CD4-positive, alpha-beta T cell (primary cell): ENCODE measurements at regions not wholly inside any gene's neighbourhood (a gene's known extent, or its start where the extent isn't known, plus 50 kb on each side); places are given as distances from the start of the nearest gene placed in this dataset.

Experiments used
- ATAC-seq: fragments of 200-7000 bp; cut with Tn5 transposase; one replicate; pipeline ENCODE4 v1.10.0; 2022; ENCODE audit warnings: mild to moderate bottlenecking; ENCODE audit not compliant: poor library complexity
- CTCF ChIA-PET: fragments of 350-600 bp; sonication (Branson Sonifier 250); formaldehyde crosslinking; loops from one replicate; lab custom pipeline; 2021; ENCODE audit warnings: antibody characterized with exemption, inconsistent platforms; lab: Charles Lee
- POLR2A ChIA-PET: fragments of 350-600 bp; sonication (Branson Sonifier 250); formaldehyde crosslinking; loops from one replicate; lab custom pipeline; 2021; ENCODE audit warnings: antibody characterized with exemption, inconsistent platforms; lab: Charles Lee
- DNase-seq, 14 experiments: peaks; one replicate each; pipeline ENCODE4 v3.0.0-alpha.2; 2013 to 2020; ENCODE audit warnings: mixed read lengths in 2 of 14
- H3K27ac ChIP-seq, 2 donors: one replicate each; pipeline versions ENCODE4 v1.5.1 to v1.7.0; 2013; ENCODE audit warnings: low read length in 2 of 2, low read depth in 1 of 2, mild to moderate bottlenecking in 1 of 2
- H3K27me3 ChIP-seq, 2 experiments: 1 replicate in 1 of 2; 2 replicates in 1 of 2; pipeline versions ENCODE4 v1.6.1 to v1.7.0; 2013; ENCODE audit warnings: low read length in 2 of 2, control low read depth in 1 of 2, mild to moderate bottlenecking in 1 of 2, moderate library complexity in 1 of 2; ENCODE audit not compliant: insufficient read depth in 2 of 2, control insufficient read depth in 1 of 2
- H3K36me3 ChIP-seq: one replicate; pipeline ENCODE4 v1.6.1; 2013; ENCODE audit warnings: low read length, control low read depth; ENCODE audit not compliant: insufficient read depth
- H3K4me1 ChIP-seq: one replicate; pipeline ENCODE4 v1.6.1; 2013; ENCODE audit warnings: low read length, control low read depth; ENCODE audit not compliant: insufficient read depth
- H3K4me3 ChIP-seq: one replicate; pipeline ENCODE4 v1.5.1; 2013; ENCODE audit warnings: mild to moderate bottlenecking, low read length, moderate library complexity
- H3K9me3 ChIP-seq, 2 experiments: 1 replicate in 1 of 2; 2 replicates in 1 of 2; pipeline versions ENCODE4 v1.6.1 to v1.7.0; 2013; ENCODE audit warnings: low read length in 2 of 2, mild to moderate bottlenecking in 2 of 2, control low read depth in 1 of 2, moderate library complexity in 1 of 2; ENCODE audit not compliant: control insufficient read depth in 1 of 2, insufficient read depth in 1 of 2
- H3K27ac Mint-ChIP-seq: one replicate; pipeline ENCODE4 v1.8.0; 2020; ENCODE audit warnings: mixed read lengths
- H3K27me3 Mint-ChIP-seq: one replicate; pipeline ENCODE4 v1.8.0; 2021; ENCODE audit warnings: mixed read lengths
- H3K36me3 Mint-ChIP-seq: one replicate; pipeline ENCODE4 v1.8.0; 2021; ENCODE audit warnings: low read depth, mixed read lengths
- H3K4me1 Mint-ChIP-seq: one replicate; pipeline ENCODE4 v1.8.0; 2021; ENCODE audit warnings: low read depth, mixed read lengths
- H3K4me3 Mint-ChIP-seq: one replicate; pipeline ENCODE4 v1.8.0; 2020; ENCODE audit warnings: mild to moderate bottlenecking, mixed read lengths
- H3K9me3 Mint-ChIP-seq: one replicate; pipeline ENCODE4 v1.8.0; 2020; ENCODE audit warnings: mixed read lengths
- CTCF ChIP-seq: fragments of 200-600 bp; IDR thresholded peaks from one replicate; pipeline ENCODE4 v1.8.0; 2022; ENCODE audit warnings: antibody characterized with exemption, mild to moderate bottlenecking
- intact Hi-C, 2 experiments: fragments of 100-400 bp; cut with DNase I in 1 of 2; cut with micrococcal nuclease in 1 of 2; formaldehyde crosslinking; loops; one replicate each; pipeline versions ENCODE4 v1.15.1 to v1.9.0; 2023 to 2025; cut with DNase I, micrococcal nuclease

DNA sequence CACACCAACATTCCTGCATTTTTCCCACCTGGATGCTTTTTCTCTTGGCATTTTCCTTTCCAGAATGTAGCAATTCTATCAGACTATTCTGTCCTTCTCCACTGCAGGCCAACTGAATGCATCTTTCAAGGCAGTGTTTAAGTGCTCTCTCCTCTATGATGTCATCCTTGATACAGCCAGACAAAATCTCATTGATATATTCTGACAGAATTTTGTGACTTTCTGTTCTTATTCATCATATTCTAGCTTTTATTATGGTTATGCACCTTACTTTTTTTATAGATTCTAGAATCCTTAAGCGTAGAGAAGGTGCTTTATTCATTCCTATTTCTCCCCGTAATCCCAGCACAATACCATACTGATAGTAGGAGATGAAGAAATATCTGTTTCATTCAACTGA lies 355.5 kb upstream of the CCNH start:
- POLR2A ChIA-PET: no interaction called here
- CTCF ChIA-PET: no interaction called here

DNA sequence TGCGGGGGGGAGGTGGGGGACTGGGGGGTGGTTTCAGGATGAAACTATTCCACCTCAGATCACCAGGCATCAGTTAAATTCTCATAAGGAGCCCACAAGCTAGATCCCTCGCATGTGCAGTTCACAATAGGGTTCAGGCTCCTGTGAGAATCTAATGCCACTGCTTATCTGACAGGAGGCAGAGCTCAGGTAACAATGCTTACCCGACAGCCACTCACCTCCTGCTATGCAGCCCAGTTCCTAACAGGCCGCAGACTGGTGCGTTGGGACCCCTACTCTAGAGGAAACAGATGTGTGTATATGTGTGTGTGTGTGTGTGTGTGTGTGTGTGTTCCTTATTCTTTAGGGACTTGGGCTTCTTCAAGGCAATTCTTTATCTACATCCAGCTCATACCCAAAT lies 352.3 kb upstream of the CCNH start:
- ChIA-PET CTCF (no interaction called here), POLR2A (no interaction called here)
- Histone ChIP-seq H3K4me1 (no peaks in the 10 kb centered on the region), H3K4me3 (no peak overlapping the region), H3K27ac (no peak overlapping the region), H3K27me3 (peaks cover 0 to 10% of the 10 kb centered on the region in 2 experiments), H3K36me3 (no peaks in the 10 kb centered on the region), H3K9me3 (no peaks in the 10 kb centered on the region)
- H3K27me3 Mint-ChIP-seq: peaks cover 31% of the 10 kb centered on the region
- H3K4me3 Mint-ChIP-seq: no peak overlapping the region
- H3K27ac Mint-ChIP-seq: no peak overlapping the region
- intact Hi-C loops: no loop called here
- H3K9me3 Mint-ChIP-seq: no peaks in the 10 kb centered on the region
- TF ChIP-seq CTCF: no peak
- ATAC-seq (no peak), DNase-seq (no peak)
- H3K36me3 Mint-ChIP-seq: no peaks in the 10 kb centered on the region
- H3K4me1 Mint-ChIP-seq: no peaks in the 10 kb centered on the region

More for the DNA sequence above, 355.5 kb upstream of the CCNH start:
- Histone ChIP-seq H3K9me3 (no peaks in the 10 kb centered on the region), H3K27me3 (peaks cover 0 to 26% of the 10 kb centered on the region in 2 experiments), H3K27ac (no peak overlapping the region), H3K36me3 (no peaks in the 10 kb centered on the region), H3K4me1 (no peaks in the 10 kb centered on the region), H3K4me3 (no peak overlapping the region)
- TF ChIP-seq CTCF: no peak
- Mint-ChIP-seq H3K4me1 (no peaks in the 10 kb centered on the region), H3K27ac (no peak overlapping the region), H3K9me3 (no peaks in the 10 kb centered on the region), H3K36me3 (no peaks in the 10 kb centered on the region), H3K4me3 (no peak overlapping the region), H3K27me3 (peaks cover 32% of the 10 kb centered on the region)
- ATAC-seq: no peak
- intact Hi-C loops: no loop called here
- DNase-seq: no peak

DNA sequence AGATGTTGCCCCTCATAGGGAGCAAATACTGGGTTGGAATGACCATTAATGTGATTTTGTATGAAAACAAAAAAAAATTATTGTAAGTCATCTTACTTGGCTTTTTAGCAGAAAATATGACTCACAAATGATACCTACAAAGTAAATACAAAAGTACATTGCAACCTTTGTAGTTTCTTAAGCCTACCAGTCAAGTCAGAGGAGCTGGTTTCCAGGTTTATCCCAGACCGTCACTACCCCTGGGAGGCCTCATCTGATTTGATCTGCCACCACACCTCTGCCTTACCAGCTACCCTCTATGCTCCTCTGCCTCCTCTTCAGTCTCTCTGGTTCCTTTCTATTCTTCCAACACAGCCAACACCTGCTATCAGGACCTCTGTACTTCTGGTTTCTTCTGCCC lies 349.9 kb upstream of the CCNH start:
- no peaks in the 10 kb centered on the region for H3K36me3 ChIP-seq
- ChIA-PET POLR2A (no interaction called here), CTCF (no interaction called here)
- no peaks in the 10 kb centered on the region for H3K27me3 ChIP-seq
- Mint-ChIP-seq H3K4me1 (no peaks in the 10 kb centered on the region), H3K36me3 (no peaks in the 10 kb centered on the region), H3K27ac (no peak overlapping the region), H3K9me3 (no peaks in the 10 kb centered on the region), H3K4me3 (no peak overlapping the region), H3K27me3 (peaks cover 21% of the 10 kb centered on the region)
- H3K4me1 ChIP-seq: no peaks in the 10 kb centered on the region
- DNase-seq (no peak), ATAC-seq (no peak)
- no peak overlapping the region for H3K27ac ChIP-seq
- no peak overlapping the region for H3K4me3 ChIP-seq
- intact Hi-C loops: no loop called here
- no peaks in the 10 kb centered on the region for H3K9me3 ChIP-seq
- no peak for TF ChIP-seq CTCF
